K562 (cell line): ENCODE measurements at regions not wholly inside any gene's neighbourhood (a gene's known extent, or its start where the extent isn't known, plus 50 kb on each side); places are given as distances from the start of the nearest gene placed in this dataset.
A peak's percentile ranks its signal among the peaks of the same experiment; 100 is the strongest.

Experiments used
- ZNF316 ChIP-seq: fragments of 450-650 bp; IDR thresholded peaks from 2 replicates; pipeline ENCODE4 v1.6.1; 2016
- ZNF695 ChIP-seq: fragments of 450-650 bp; formaldehyde crosslinking; IDR thresholded peaks from 2 replicates; pipeline ENCODE4 v1.4.0; 2020; ENCODE audit warnings: mild to moderate bottlenecking, moderate library complexity
- TF ChIP-seq, protein P1 (sequence below), 2 experiments: fragments of 450-650 bp; formaldehyde crosslinking in 1 of 2; IDR thresholded peaks; 2 replicates each; pipeline versions ENCODE4 v1.4.0 to v1.6.1; 2014 to 2020; ENCODE audit warnings: mild to moderate bottlenecking in 2 of 2, borderline replicate concordance in 1 of 2, low read depth in 1 of 2

DNA sequence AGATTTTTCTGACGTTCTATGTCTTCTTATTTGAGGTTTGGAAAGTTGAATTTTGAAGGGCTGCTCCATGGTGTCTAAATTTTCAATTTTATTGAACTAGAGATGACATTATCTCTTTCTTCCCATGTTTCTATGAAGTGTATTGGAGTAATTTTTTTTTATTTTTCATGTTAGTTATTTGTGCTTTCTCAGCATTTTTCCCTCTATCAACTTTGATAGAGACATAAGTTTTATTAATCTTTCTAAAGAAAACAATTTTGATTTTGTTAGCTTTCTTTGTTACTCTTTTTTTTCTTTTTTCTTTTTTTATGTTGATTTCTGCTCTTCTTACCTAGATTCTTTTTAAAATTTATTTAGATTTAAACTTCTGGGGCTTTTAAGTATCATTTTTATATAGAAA lies 1694.8 kb downstream of the PCDH9 start (continued):
- TF ChIP-seq, protein P1, sequence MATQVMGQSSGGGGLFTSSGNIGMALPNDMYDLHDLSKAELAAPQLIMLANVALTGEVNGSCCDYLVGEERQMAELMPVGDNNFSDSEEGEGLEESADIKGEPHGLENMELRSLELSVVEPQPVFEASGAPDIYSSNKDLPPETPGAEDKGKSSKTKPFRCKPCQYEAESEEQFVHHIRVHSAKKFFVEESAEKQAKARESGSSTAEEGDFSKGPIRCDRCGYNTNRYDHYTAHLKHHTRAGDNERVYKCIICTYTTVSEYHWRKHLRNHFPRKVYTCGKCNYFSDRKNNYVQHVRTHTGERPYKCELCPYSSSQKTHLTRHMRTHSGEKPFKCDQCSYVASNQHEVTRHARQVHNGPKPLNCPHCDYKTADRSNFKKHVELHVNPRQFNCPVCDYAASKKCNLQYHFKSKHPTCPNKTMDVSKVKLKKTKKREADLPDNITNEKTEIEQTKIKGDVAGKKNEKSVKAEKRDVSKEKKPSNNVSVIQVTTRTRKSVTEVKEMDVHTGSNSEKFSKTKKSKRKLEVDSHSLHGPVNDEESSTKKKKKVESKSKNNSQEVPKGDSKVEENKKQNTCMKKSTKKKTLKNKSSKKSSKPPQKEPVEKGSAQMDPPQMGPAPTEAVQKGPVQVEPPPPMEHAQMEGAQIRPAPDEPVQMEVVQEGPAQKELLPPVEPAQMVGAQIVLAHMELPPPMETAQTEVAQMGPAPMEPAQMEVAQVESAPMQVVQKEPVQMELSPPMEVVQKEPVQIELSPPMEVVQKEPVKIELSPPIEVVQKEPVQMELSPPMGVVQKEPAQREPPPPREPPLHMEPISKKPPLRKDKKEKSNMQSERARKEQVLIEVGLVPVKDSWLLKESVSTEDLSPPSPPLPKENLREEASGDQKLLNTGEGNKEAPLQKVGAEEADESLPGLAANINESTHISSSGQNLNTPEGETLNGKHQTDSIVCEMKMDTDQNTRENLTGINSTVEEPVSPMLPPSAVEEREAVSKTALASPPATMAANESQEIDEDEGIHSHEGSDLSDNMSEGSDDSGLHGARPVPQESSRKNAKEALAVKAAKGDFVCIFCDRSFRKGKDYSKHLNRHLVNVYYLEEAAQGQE (IDR thresholded peaks at IDR 0.05; ENCODE audit: borderline replicate concordance): no peak
- TF ChIP-seq, protein P1 (CRISPR knock-in tag; IDR thresholded peaks at IDR 0.05; ENCODE audit: low read depth): no peak
- TF ChIP-seq ZNF695 (no peak), ZNF316 (peak; percentile 84)
